WTC11 (cell line): ENCODE measurements at regions not wholly inside any gene's neighbourhood (a gene's known extent, or its start where the extent isn't known, plus 50 kb on each side); places are given as distances from the start of the nearest gene placed in this dataset.

Experiments used
- ATAC-seq: fragments of 200-7000 bp; cut with Tn5 transposase; 2 replicates; pipeline ENCODE4 v1.10.0; 2021; ENCODE audit warnings: mild to moderate bottlenecking, moderate library complexity
- CTCF ChIA-PET: fragments of 300-600 bp; sonication (Branson Sonifier 250); formaldehyde crosslinking; loops from one replicate; lab custom pipeline; 2021; ENCODE audit warnings: antibody characterized with exemption; lab: Charles Lee
- POLR2A ChIA-PET: fragments of 350-600 bp; sonication (Branson Sonifier 250); formaldehyde crosslinking; loops from one replicate; lab custom pipeline; 2021; ENCODE audit warnings: antibody characterized with exemption; lab: Charles Lee
- DNase-seq: peaks from one replicate; pipeline ENCODE4 v3.0.0; 2021; ENCODE audit warnings: low spot score
- H3K27ac Mint-ChIP-seq: 2 replicates; pipeline ENCODE4 v1.8.0; 2021; ENCODE audit warnings: mixed read lengths
- H3K27me3 Mint-ChIP-seq: 2 replicates; pipeline ENCODE4 v1.8.0; 2021; ENCODE audit warnings: low read depth, mild to moderate bottlenecking, moderate library complexity, mixed read lengths
- H3K36me3 Mint-ChIP-seq: 2 replicates; pipeline ENCODE4 v1.8.0; 2021; ENCODE audit warnings: mixed read lengths
- H3K4me1 Mint-ChIP-seq: 2 replicates; pipeline ENCODE4 v1.8.0; 2022; ENCODE audit warnings: mixed read lengths
- H3K4me3 Mint-ChIP-seq: 2 replicates; pipeline ENCODE4 v1.8.0; 2021; ENCODE audit warnings: mild to moderate bottlenecking, moderate library complexity, mixed read lengths
- H3K9me3 Mint-ChIP-seq: 2 replicates; pipeline ENCODE4 v1.8.0; 2021; ENCODE audit warnings: mixed read lengths
- AR ChIP-seq: fragments of 250-450 bp; sonication (Bioruptor Pico); IDR thresholded peaks from 2 replicates; pipeline ENCODE4 v1.9.0; 2021; ENCODE audit warnings: mild to moderate bottlenecking
- E2F4 ChIP-seq: sonication (generic); formaldehyde crosslinking; IDR thresholded peaks from 2 replicates; pipeline ENCODE4 v1.8.1; 2022; ENCODE audit warnings: low read depth, mild to moderate bottlenecking, moderate library complexity, missing genetic modification reagents, borderline replicate concordance
- ELF4 ChIP-seq: sonication (generic); formaldehyde crosslinking; IDR thresholded peaks from 2 replicates; pipeline ENCODE4 v1.8.1; 2022; ENCODE audit warnings: low read depth, mild to moderate bottlenecking, moderate library complexity, missing genetic modification reagents
- EMX1 ChIP-seq: fragments of 250-450 bp; sonication (Bioruptor Pico); IDR thresholded peaks from 2 replicates; pipeline ENCODE4 v1.8.0; 2021; ENCODE audit warnings: mild to moderate bottlenecking
- FOXJ3 ChIP-seq: sonication (generic); formaldehyde crosslinking; IDR thresholded peaks from 2 replicates; pipeline ENCODE4 v1.9.0; 2021; ENCODE audit warnings: missing genetic modification reagents, mild to moderate bottlenecking, borderline replicate concordance
- FOXP1 ChIP-seq: sonication (generic); formaldehyde crosslinking; IDR thresholded peaks from 2 replicates; pipeline ENCODE4 v1.8.0; 2022; ENCODE audit warnings: missing genetic modification reagents, mild to moderate bottlenecking, moderate library complexity, borderline replicate concordance
- IRF1 ChIP-seq: sonication (generic); formaldehyde crosslinking; IDR thresholded peaks from 2 replicates; pipeline ENCODE4 v1.8.0; 2023; ENCODE audit warnings: missing genetic modification reagents
- JAZF1 ChIP-seq: fragments of 250-450 bp; sonication (Bioruptor Pico); IDR thresholded peaks from 2 replicates; pipeline ENCODE4 v1.9.0; 2021; ENCODE audit warnings: moderate library complexity, mild to moderate bottlenecking, inconsistent platforms
- NR2C2 ChIP-seq: sonication (generic); formaldehyde crosslinking; IDR thresholded peaks from 2 replicates; pipeline ENCODE4 v1.8.0; 2022; ENCODE audit warnings: mild to moderate bottlenecking, missing genetic modification reagents
- TCF7 ChIP-seq: sonication (generic); formaldehyde crosslinking; IDR thresholded peaks from 2 replicates; pipeline ENCODE4 v1.8.0; 2022; ENCODE audit warnings: mild to moderate bottlenecking, low read depth, missing genetic modification reagents, moderate library complexity
- TEAD4 ChIP-seq: sonication (generic); formaldehyde crosslinking; IDR thresholded peaks from 2 replicates; pipeline ENCODE4 v1.8.0; 2022; ENCODE audit warnings: mild to moderate bottlenecking, missing genetic modification reagents
- ZNF317 ChIP-seq: sonication (generic); formaldehyde crosslinking; IDR thresholded peaks from 2 replicates; pipeline ENCODE4 v1.8.1; 2023; ENCODE audit warnings: low read depth, mild to moderate bottlenecking, moderate library complexity, missing genetic modification reagents, borderline replicate concordance
- ZNF416 ChIP-seq: fragments of 250-450 bp; sonication (Bioruptor Pico); IDR thresholded peaks from 2 replicates; pipeline ENCODE4 v1.9.0; 2021; ENCODE audit warnings: mild to moderate bottlenecking, inconsistent platforms
- TF ChIP-seq, protein P1 (sequence below): sonication (generic); formaldehyde crosslinking; IDR thresholded peaks from 2 replicates; pipeline ENCODE4 v1.8.1; 2022; ENCODE audit warnings: missing genetic modification reagents, borderline replicate concordance
- TF ChIP-seq, protein P2 (sequence below): fragments of 250-450 bp; sonication (Bioruptor Pico); IDR thresholded peaks from 2 replicates; pipeline ENCODE4 v1.9.0; 2021; ENCODE audit warnings: mild to moderate bottlenecking, borderline replicate concordance
- TF ChIP-seq, protein P3 (sequence below): sonication (generic); formaldehyde crosslinking; IDR thresholded peaks from 2 replicates; pipeline ENCODE4 v1.8.0; 2022; ENCODE audit warnings: mild to moderate bottlenecking, missing genetic modification reagents
- TF ChIP-seq, protein P4 (sequence below): fragments of 250-450 bp; sonication (Bioruptor Pico); IDR thresholded peaks from 2 replicates; pipeline ENCODE4 v1.9.0; 2021; ENCODE audit warnings: mild to moderate bottlenecking
- TF ChIP-seq, protein P5 (sequence below): sonication (generic); formaldehyde crosslinking; IDR thresholded peaks from 2 replicates; pipeline ENCODE4 v1.8.1; 2023; ENCODE audit warnings: mild to moderate bottlenecking, missing genetic modification reagents

- H3K27me3 Mint-ChIP-seq, result no peaks in the 10 kb centered on the region
- H3K9me3 Mint-ChIP-seq, result peaks cover 8% of the 10 kb centered on the region
- no peaks in the 10 kb centered on the region for H3K36me3 Mint-ChIP-seq
- POLR2A ChIA-PET, result no interaction called here
- H3K4me1 Mint-ChIP-seq, result no peaks in the 10 kb centered on the region
- H3K27ac Mint-ChIP-seq, result no peak overlapping the region
- TF ChIP-seq EMX1 (CRISPR knock-in tag) (no peak), ZNF317 (CRISPR knock-in tag) (no peak), IRF1 (CRISPR knock-in tag) (no peak), FOXJ3 (CRISPR knock-in tag) (no peak), NR2C2 (CRISPR knock-in tag) (no peak), FOXP1 (no peak), ZNF416 (CRISPR knock-in tag) (no peak), AR (CRISPR knock-in tag) (no peak), JAZF1 (no peak), ELF4 (CRISPR knock-in tag) (no peak), TCF7 (CRISPR knock-in tag) (no peak), E2F4 (CRISPR knock-in tag) (no peak), TEAD4 (CRISPR knock-in tag) (no peak)
- TF ChIP-seq, protein P1, sequence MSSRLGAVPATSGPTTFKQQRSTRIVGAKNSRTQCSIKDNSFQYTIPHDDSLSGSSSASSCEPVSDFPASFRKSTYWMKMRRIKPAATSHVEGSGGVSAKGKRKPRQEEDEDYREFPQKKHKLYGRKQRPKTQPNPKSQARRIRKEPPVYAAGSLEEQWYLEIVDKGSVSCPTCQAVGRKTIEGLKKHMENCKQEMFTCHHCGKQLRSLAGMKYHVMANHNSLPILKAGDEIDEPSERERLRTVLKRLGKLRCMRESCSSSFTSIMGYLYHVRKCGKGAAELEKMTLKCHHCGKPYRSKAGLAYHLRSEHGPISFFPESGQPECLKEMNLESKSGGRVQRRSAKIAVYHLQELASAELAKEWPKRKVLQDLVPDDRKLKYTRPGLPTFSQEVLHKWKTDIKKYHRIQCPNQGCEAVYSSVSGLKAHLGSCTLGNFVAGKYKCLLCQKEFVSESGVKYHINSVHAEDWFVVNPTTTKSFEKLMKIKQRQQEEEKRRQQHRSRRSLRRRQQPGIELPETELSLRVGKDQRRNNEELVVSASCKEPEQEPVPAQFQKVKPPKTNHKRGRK (CRISPR knock-in tag), result no peak
- TF ChIP-seq, protein P2, sequence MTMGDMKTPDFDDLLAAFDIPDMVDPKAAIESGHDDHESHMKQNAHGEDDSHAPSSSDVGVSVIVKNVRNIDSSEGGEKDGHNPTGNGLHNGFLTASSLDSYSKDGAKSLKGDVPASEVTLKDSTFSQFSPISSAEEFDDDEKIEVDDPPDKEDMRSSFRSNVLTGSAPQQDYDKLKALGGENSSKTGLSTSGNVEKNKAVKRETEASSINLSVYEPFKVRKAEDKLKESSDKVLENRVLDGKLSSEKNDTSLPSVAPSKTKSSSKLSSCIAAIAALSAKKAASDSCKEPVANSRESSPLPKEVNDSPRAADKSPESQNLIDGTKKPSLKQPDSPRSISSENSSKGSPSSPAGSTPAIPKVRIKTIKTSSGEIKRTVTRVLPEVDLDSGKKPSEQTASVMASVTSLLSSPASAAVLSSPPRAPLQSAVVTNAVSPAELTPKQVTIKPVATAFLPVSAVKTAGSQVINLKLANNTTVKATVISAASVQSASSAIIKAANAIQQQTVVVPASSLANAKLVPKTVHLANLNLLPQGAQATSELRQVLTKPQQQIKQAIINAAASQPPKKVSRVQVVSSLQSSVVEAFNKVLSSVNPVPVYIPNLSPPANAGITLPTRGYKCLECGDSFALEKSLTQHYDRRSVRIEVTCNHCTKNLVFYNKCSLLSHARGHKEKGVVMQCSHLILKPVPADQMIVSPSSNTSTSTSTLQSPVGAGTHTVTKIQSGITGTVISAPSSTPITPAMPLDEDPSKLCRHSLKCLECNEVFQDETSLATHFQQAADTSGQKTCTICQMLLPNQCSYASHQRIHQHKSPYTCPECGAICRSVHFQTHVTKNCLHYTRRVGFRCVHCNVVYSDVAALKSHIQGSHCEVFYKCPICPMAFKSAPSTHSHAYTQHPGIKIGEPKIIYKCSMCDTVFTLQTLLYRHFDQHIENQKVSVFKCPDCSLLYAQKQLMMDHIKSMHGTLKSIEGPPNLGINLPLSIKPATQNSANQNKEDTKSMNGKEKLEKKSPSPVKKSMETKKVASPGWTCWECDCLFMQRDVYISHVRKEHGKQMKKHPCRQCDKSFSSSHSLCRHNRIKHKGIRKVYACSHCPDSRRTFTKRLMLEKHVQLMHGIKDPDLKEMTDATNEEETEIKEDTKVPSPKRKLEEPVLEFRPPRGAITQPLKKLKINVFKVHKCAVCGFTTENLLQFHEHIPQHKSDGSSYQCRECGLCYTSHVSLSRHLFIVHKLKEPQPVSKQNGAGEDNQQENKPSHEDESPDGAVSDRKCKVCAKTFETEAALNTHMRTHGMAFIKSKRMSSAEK (CRISPR knock-in tag), result no peak
- TF ChIP-seq, protein P3, sequence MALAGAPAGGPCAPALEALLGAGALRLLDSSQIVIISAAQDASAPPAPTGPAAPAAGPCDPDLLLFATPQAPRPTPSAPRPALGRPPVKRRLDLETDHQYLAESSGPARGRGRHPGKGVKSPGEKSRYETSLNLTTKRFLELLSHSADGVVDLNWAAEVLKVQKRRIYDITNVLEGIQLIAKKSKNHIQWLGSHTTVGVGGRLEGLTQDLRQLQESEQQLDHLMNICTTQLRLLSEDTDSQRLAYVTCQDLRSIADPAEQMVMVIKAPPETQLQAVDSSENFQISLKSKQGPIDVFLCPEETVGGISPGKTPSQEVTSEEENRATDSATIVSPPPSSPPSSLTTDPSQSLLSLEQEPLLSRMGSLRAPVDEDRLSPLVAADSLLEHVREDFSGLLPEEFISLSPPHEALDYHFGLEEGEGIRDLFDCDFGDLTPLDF, result no peak
- TF ChIP-seq, protein P4, sequence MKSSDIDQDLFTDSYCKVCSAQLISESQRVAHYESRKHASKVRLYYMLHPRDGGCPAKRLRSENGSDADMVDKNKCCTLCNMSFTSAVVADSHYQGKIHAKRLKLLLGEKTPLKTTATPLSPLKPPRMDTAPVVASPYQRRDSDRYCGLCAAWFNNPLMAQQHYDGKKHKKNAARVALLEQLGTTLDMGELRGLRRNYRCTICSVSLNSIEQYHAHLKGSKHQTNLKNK (CRISPR knock-in tag), result no peak
- TF ChIP-seq, protein P5, sequence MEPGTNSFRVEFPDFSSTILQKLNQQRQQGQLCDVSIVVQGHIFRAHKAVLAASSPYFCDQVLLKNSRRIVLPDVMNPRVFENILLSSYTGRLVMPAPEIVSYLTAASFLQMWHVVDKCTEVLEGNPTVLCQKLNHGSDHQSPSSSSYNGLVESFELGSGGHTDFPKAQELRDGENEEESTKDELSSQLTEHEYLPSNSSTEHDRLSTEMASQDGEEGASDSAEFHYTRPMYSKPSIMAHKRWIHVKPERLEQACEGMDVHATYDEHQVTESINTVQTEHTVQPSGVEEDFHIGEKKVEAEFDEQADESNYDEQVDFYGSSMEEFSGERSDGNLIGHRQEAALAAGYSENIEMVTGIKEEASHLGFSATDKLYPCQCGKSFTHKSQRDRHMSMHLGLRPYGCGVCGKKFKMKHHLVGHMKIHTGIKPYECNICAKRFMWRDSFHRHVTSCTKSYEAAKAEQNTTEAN (CRISPR knock-in tag), result no peak
- no peak overlapping the region for H3K4me3 Mint-ChIP-seq
- CTCF ChIA-PET, result no interaction called here
- ATAC-seq, result no peak
- DNase-seq, result no peak
Measured at GRCh38 chr7:120060281-120060680, 212.7 kb upstream of the KCND2 start.
